ENCODE measurements at regions not wholly inside any gene's neighbourhood (a gene's known extent, or its start where the extent isn't known, plus 50 kb on each side); places are given as distances from the start of the nearest gene placed in this dataset.

GRCh38 chr15:46442901-46443590 lies 808.2 kb downstream of the SQOR start:
- no peak for TF ChIP-seq CTCF (IDR thresholded peaks at IDR 0.05)
- ATAC-seq (no peak), DNase-seq (no peak)
- H3K4me3 ChIP-seq = no peak overlapping the region
- no peak overlapping the region for H3K27ac ChIP-seq
- no peaks in the 10 kb centered on the region for H3K36me3 ChIP-seq
- no peaks in the 10 kb centered on the region for H3K27me3 ChIP-seq (ENCODE audit: low read depth)
- intact Hi-C loops (cut with DNase I) = no loop called here
- no peaks in the 10 kb centered on the region for H3K4me1 ChIP-seq
- peaks cover 8% of the 10 kb centered on the region for H3K9me3 ChIP-seq

- H3K36me3 ChIP-seq = no peaks in the 10 kb centered on the region
- peaks cover 4% of the 10 kb centered on the region for H3K9me3 ChIP-seq
- no peak for TF ChIP-seq CTCF (IDR thresholded peaks at IDR 0.05)
- no peaks in the 10 kb centered on the region for H3K4me1 ChIP-seq
- ATAC-seq = no peak
- no peak for DNase-seq
- H3K4me3 ChIP-seq = no peak overlapping the region
- intact Hi-C loops (cut with DNase I) = no loop called here
- no peak overlapping the region for H3K27ac ChIP-seq
- no peaks in the 10 kb centered on the region for H3K27me3 ChIP-seq (ENCODE audit: low read depth)
Measured at GRCh38 chr15:46450112-46450809, 815.4 kb downstream of the SQOR start.

GRCh38 chr15:46450810-46451182 lies 816.0 kb downstream of the SQOR start:
- ATAC-seq (no peak), DNase-seq (no peak)
- intact Hi-C loops (cut with DNase I) = no loop called here
- TF ChIP-seq CTCF (IDR thresholded peaks at IDR 0.05) = no peak
- no peaks in the 10 kb centered on the region for H3K9me3 ChIP-seq
- no peaks in the 10 kb centered on the region for H3K4me1 ChIP-seq
- no peaks in the 10 kb centered on the region for H3K36me3 ChIP-seq
- H3K4me3 ChIP-seq = no peak overlapping the region
- H3K27me3 ChIP-seq (ENCODE audit: low read depth) = no peaks in the 10 kb centered on the region
- no peak overlapping the region for H3K27ac ChIP-seq

- Histone ChIP-seq H3K4me1 (no peaks in the 10 kb centered on the region), H3K27ac (no peak overlapping the region), H3K9me3 (no peaks in the 10 kb centered on the region), H3K4me3 (no peak overlapping the region), H3K36me3 (no peaks in the 10 kb centered on the region), H3K27me3 (ENCODE audit: low read depth) (no peaks in the 10 kb centered on the region)
- no peak for ATAC-seq
- intact Hi-C loops (cut with DNase I) = no loop called here
- no peak for DNase-seq
- no peak for TF ChIP-seq CTCF (IDR thresholded peaks at IDR 0.05)
Measured at GRCh38 chr15:46452297-46452820, 817.5 kb downstream of the SQOR start.

- ATAC-seq (no peak), DNase-seq (no peak)
- Histone ChIP-seq H3K36me3 (no peaks in the 10 kb centered on the region), H3K27ac (no peak overlapping the region), H3K27me3 (ENCODE audit: low read depth) (no peaks in the 10 kb centered on the region), H3K4me1 (no peaks in the 10 kb centered on the region), H3K4me3 (no peak overlapping the region), H3K9me3 (no peaks in the 10 kb centered on the region)
- intact Hi-C loops (cut with DNase I) = no loop called here
- TF ChIP-seq CTCF (IDR thresholded peaks at IDR 0.05) = no peak
Measured at GRCh38 chr15:46456456-46456855, 821.6 kb downstream of the SQOR start.

Measured in lower lobe of right lung (tissue), 2 donors.